Caco-2 (cell line): ENCODE measurements at regions not wholly inside any gene's neighbourhood (a gene's known extent, or its start where the extent isn't known, plus 50 kb on each side); places are given as distances from the start of the nearest gene placed in this dataset.

Source experiments
- BruUV-seq: library from RNA; stranded (reverse); fragments of 400-500 nt; replicated peaks from 2 replicates; lab custom pipeline; 2021; lab: Mats Ljungman, UMichigan
- CTCF ChIA-PET: fragments of 300-600 bp; sonication (Branson Sonifier 250); formaldehyde crosslinking; loops from one replicate; lab custom pipeline; 2022; ENCODE audit warnings: antibody characterized with exemption; lab: Charles Lee
- POLR2A ChIA-PET: fragments of 300-600 bp; sonication (Branson Sonifier 250); formaldehyde crosslinking; loops from one replicate; lab custom pipeline; 2022; ENCODE audit warnings: antibody characterized with exemption; lab: Charles Lee
- DNase-seq, 2 experiments: peaks; one replicate each; pipeline versions ENCODE4 v3.0.0 to v3.0.0-alpha.2; 2020 to 2022
- H3K27me3 ChIP-seq: replicated peaks from 2 replicates; pipeline ENCODE4 v1.6.0; 2011; ENCODE audit warnings: low read length; ENCODE audit not compliant: control insufficient read depth, insufficient read depth
- H3K36me3 ChIP-seq: 2 replicates; pipeline ENCODE4 v1.5.1; 2011; ENCODE audit warnings: low read length; ENCODE audit not compliant: control insufficient read depth, insufficient read depth
- H3K4me1 ChIP-seq: fragments of 250-450 bp; sonication (Bioruptor Pico); 2 replicates; pipeline ENCODE4 v1.5.1; 2020; ENCODE audit warnings: mild to moderate bottlenecking
- H3K4me3 ChIP-seq: 2 replicates; pipeline ENCODE4 v1.5.1; 2011; ENCODE audit warnings: low read depth, mild to moderate bottlenecking, control low read depth, low read length
- H3K9me3 ChIP-seq: fragments of 250-450 bp; sonication (Bioruptor Pico); 2 replicates; pipeline ENCODE4 v1.5.1; 2020; ENCODE audit warnings: mild to moderate bottlenecking, moderate library complexity
- H3K27ac Mint-ChIP-seq: one replicate; pipeline ENCODE4 v1.8.0; 2022; ENCODE audit warnings: mixed read lengths; ENCODE audit not compliant: unreplicated experiment
- H3K27me3 Mint-ChIP-seq: one replicate; pipeline ENCODE4 v1.8.0; 2022; ENCODE audit warnings: mixed read lengths; ENCODE audit not compliant: insufficient read depth, unreplicated experiment
- H3K36me3 Mint-ChIP-seq: one replicate; pipeline ENCODE4 v1.8.0; 2022; ENCODE audit warnings: mild to moderate bottlenecking, mixed read lengths; ENCODE audit not compliant: insufficient read depth, unreplicated experiment
- H3K4me1 Mint-ChIP-seq: one replicate; pipeline ENCODE4 v1.8.0; 2022; ENCODE audit warnings: low read depth, mixed read lengths; ENCODE audit not compliant: unreplicated experiment
- H3K4me3 Mint-ChIP-seq: one replicate; pipeline ENCODE4 v1.8.0; 2022; ENCODE audit warnings: mild to moderate bottlenecking, moderate library complexity, mixed read lengths; ENCODE audit not compliant: unreplicated experiment
- H3K9me3 Mint-ChIP-seq: one replicate; pipeline ENCODE4 v1.8.0; 2022; ENCODE audit warnings: mixed read lengths; ENCODE audit not compliant: unreplicated experiment
- CTCF ChIP-seq, 2 experiments: fragments of 200-600 bp in 1 of 2; IDR thresholded peaks; 1 replicate in 1 of 2; 2 replicates in 1 of 2; pipeline versions ENCODE4 v1.5.1 to v1.8.0; 2011 to 2022; ENCODE audit warnings: antibody characterized with exemption in 1 of 2, control low read depth in 1 of 2, inconsistent platforms in 1 of 2, low read depth in 1 of 2, low read length in 1 of 2, mild to moderate bottlenecking in 1 of 2, moderate library complexity in 1 of 2; ENCODE audit not compliant: insufficient read depth in 1 of 2, severe bottlenecking in 1 of 2, unreplicated experiment in 1 of 2
- intact Hi-C: fragments of 100-400 bp; cut with micrococcal nuclease; formaldehyde crosslinking; loops from one replicate; pipeline ENCODE4 v1.10.0; 2022; ENCODE audit not compliant: unreplicated experiment

DNA sequence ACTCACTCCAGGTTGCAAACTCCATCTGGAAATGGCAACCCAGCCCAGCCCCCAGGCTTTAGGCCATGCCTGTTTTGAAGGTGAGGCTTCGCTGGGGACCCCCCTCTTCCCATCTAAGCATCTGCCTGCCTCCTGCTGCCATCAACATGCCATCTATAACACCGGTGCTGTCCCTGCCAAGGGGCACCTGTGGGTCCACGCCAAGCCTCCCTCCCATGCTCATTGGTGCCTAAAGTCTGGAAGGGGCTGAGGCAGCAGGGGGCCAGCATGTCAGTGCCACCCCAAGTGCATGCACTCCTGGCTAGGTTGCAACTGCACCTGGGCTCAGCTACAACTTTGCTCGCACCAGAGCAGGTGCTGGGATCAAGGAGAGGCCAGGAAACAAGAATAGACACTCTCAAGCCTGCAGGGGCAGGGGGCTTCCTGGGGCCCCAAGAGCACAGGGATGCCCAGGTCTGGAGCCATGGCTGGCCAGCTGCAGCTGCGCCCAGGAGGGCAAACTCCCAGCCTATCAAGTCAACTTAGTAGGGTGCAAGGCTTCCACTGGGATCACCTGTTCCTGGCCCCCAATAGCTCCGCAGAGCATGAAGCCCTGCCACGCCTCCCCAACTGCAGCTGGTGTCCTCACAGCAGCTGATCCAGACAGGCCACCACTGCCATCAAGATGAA, 151.3 kb upstream of the HSF2 start:
- Histone ChIP-seq H3K36me3 (no peaks in the 10 kb centered on the region), H3K4me3 (no peak overlapping the region), H3K4me1 (no peaks in the 10 kb centered on the region), H3K27me3 (no peaks in the 10 kb centered on the region), H3K9me3 (no peaks in the 10 kb centered on the region)
- POLR2A ChIA-PET = no interaction called here
- peaks cover 3% of the 10 kb centered on the region for H3K27me3 Mint-ChIP-seq
- no peak for TF ChIP-seq CTCF (IDR thresholded peaks at IDR 0.05; ENCODE audit: insufficient read depth in 1 of 2, low read depth in 1 of 2, low read length in 1 of 2, severe bottlenecking in 1 of 2, unreplicated experiment in 1 of 2)
- BruUV-seq = no TSS peak
- H3K36me3 Mint-ChIP-seq = no peaks in the 10 kb centered on the region
- no peak for DNase-seq
- no peak overlapping the region for H3K4me3 Mint-ChIP-seq
- H3K9me3 Mint-ChIP-seq = no peaks in the 10 kb centered on the region
- CTCF ChIA-PET = no interaction called here
- no peaks in the 10 kb centered on the region for H3K4me1 Mint-ChIP-seq
- intact Hi-C loops = no loop called here
- no peak overlapping the region for H3K27ac Mint-ChIP-seq

- no peaks in the 10 kb centered on the region for H3K9me3 ChIP-seq
- CTCF ChIA-PET = no interaction called here
- no peak overlapping the region for H3K4me3 Mint-ChIP-seq
- no peak for TF ChIP-seq CTCF (IDR thresholded peaks at IDR 0.05; ENCODE audit: insufficient read depth in 1 of 2, low read depth in 1 of 2, low read length in 1 of 2, severe bottlenecking in 1 of 2, unreplicated experiment in 1 of 2)
- no peaks in the 10 kb centered on the region for H3K4me1 Mint-ChIP-seq
- H3K36me3 Mint-ChIP-seq = no peaks in the 10 kb centered on the region
- DNase-seq = no peak
- no peaks in the 10 kb centered on the region for H3K27me3 ChIP-seq
- no TSS peak for BruUV-seq
- no peak overlapping the region for H3K4me3 ChIP-seq
- no peaks in the 10 kb centered on the region for H3K36me3 ChIP-seq
- peaks cover 3% of the 10 kb centered on the region for H3K27me3 Mint-ChIP-seq
- POLR2A ChIA-PET = no interaction called here
- no peak overlapping the region for H3K27ac Mint-ChIP-seq
- intact Hi-C loops = no loop called here
- no peaks in the 10 kb centered on the region for H3K4me1 ChIP-seq
- H3K9me3 Mint-ChIP-seq = no peaks in the 10 kb centered on the region
These were observed 150.6 kb upstream of the HSF2 start for GRCh38 chr6:122248844-122249243.

DNA sequence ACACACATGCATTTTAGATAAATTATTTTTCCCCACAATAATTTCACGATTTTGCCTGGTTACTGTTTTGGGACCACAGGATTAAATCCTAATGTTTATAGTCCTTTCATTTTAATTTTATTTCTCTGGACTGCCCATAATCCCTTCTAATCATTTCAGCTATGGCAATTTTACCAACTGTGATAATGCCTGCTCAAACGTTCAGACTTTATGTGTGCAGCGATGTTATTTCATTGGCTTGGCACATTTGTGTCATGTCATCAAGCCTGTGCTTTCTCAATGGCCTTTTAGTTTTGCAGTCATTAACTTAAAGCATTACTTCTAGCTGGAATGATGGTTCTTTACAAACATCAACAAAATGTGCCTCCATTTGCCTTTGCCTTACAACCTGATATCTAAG, 140.6 kb upstream of the HSF2 start:
- CTCF ChIA-PET = no interaction called here

More for the DNA sequence above, 140.6 kb upstream of the HSF2 start:
- Mint-ChIP-seq H3K27ac (no peak overlapping the region), H3K9me3 (no peaks in the 10 kb centered on the region), H3K27me3 (peaks cover 3% of the 10 kb centered on the region), H3K36me3 (no peaks in the 10 kb centered on the region), H3K4me1 (no peaks in the 10 kb centered on the region), H3K4me3 (no peak overlapping the region)
- H3K27me3 ChIP-seq = no peaks in the 10 kb centered on the region
- POLR2A ChIA-PET = no interaction called here
- DNase-seq = no peak
- H3K9me3 ChIP-seq = no peaks in the 10 kb centered on the region
- H3K4me3 ChIP-seq = no peak overlapping the region
- no peaks in the 10 kb centered on the region for H3K36me3 ChIP-seq
- no TSS peak for BruUV-seq
- H3K4me1 ChIP-seq = no peaks in the 10 kb centered on the region
- intact Hi-C loops = no loop called here
- TF ChIP-seq CTCF (IDR thresholded peaks at IDR 0.05; ENCODE audit: insufficient read depth in 1 of 2, low read depth in 1 of 2, low read length in 1 of 2, severe bottlenecking in 1 of 2, unreplicated experiment in 1 of 2) = no peak
